Pancreas (tissue), 10 donors: ENCODE measurements at regions not wholly inside any gene's neighbourhood (a gene's known extent, or its start where the extent isn't known, plus 50 kb on each side); places are given as distances from the start of the nearest gene placed in this dataset.

Experiments
- ATAC-seq, 4 donors: fragments of 200-7000 bp; cut with Tn5 transposase; one replicate each; pipeline versions ENCODE4 v1.8.0 to v1.9.1; 2020; ENCODE audit warnings: mild to moderate bottlenecking in 4 of 4, moderate library complexity in 4 of 4
- DNase-seq, 6 donors: peaks; one replicate each; pipeline ENCODE4 v3.0.0-alpha.2; 2020
- FAIRE-seq: peaks from 2 replicates; lab custom pipeline; 2012; peaks lifted over from hg19 to GRCh38; lab: Jason Lieb, UNC
- H3K27ac ChIP-seq, 4 donors: fragments of 200-600 bp; sonication (generic); 1 replicate in 3 of 4; 2 replicates in 1 of 4; pipeline versions ENCODE4 v1.5.0 to v1.8.0; 2020
- H3K27me3 ChIP-seq, 4 donors: fragments of 200-600 bp; one replicate each; pipeline ENCODE4 v1.8.0; 2021
- H3K36me3 ChIP-seq, 3 donors: fragments of 200-600 bp; sonication (generic) in 1 of 3; one replicate each; pipeline versions ENCODE4 v1.5.0 to v1.8.0; 2020 to 2021
- H3K4me1 ChIP-seq, 3 donors: fragments of 200-600 bp; one replicate each; pipeline ENCODE4 v1.8.0; 2021
- H3K4me3 ChIP-seq, 4 donors: fragments of 200-600 bp; sonication (generic) in 2 of 4; one replicate each; pipeline versions ENCODE4 v1.5.0 to v1.8.0; 2020 to 2021
- H3K9me3 ChIP-seq, 4 donors: fragments of 200-600 bp; one replicate each; pipeline ENCODE4 v1.8.0; 2021
- CTCF ChIP-seq, 4 donors: fragments of 200-600 bp; sonication (generic) in 3 of 4; IDR thresholded peaks; one replicate each; pipeline versions ENCODE4 v1.5.0 to v1.8.0; 2021; ENCODE audit warnings: antibody characterized with exemption in 4 of 4
- WGBS, 2 donors: extraction: QIAGEN DNeasy Blood & Tissue Kit; methylation state at CpG; one replicate each; pipeline ENCODE4 v1.1.7; 2013; 5-methylcytosine and 5-hydroxymethylcytosine counted together
- intact Hi-C, 3 donors: fragments of 100-400 bp; cut with DNase I; formaldehyde crosslinking; loops; one replicate each; pipeline versions ENCODE4 v1.11.1 to v1.14.2; 2022
- donor health status: healthy with polysubstance abuse.
- donor health status: DM: no; HTN: no; CAD: no; lungs with moderate emphysema.
- donor health status: DM: no; HTN: no; CAD: no.
- donor health status: control.
- donor health status: control.
- donor health status: Bipolar disorder and iron deficiency.
- donor health status: DM: yes; HTN: yes; CAD: no.
- donor health status: DM: no; HTN: no; CAD: no.
- donor health status: DM: no; HTN: no; CAD: no.
- donor health status: DM: yes; HTN: yes; CAD: no.

- no peaks in the 10 kb centered on the region for H3K9me3 ChIP-seq
- H3K27me3 ChIP-seq: no peaks in the 10 kb centered on the region
- 54 to 55% methylated on average over 2 of the region's 2 CpGs for WGBS, 2 donors
- no peak for TF ChIP-seq CTCF (IDR thresholded peaks at IDR 0.05)
- DNase-seq (no peak), FAIRE-seq (no peak), ATAC-seq (no peak)
- H3K27ac ChIP-seq: no peak overlapping the region
- intact Hi-C loops: no loop called here
- H3K4me1 ChIP-seq: peaks cover 0 to 8% (median 7%) of the 10 kb centered on the region in 3 donors
- H3K4me3 ChIP-seq: no peak overlapping the region
- no peaks in the 10 kb centered on the region for H3K36me3 ChIP-seq
Observed at GRCh38 chr2:37867166-37867565, 57.9 kb upstream of the RMDN2 start.

- H3K36me3 ChIP-seq: no peaks in the 10 kb centered on the region
- FAIRE-seq: no peak
- no peak overlapping the region for H3K27ac ChIP-seq
- DNase-seq: no peak
- 44 to 48% methylated on average over 2 of the region's 2 CpGs for WGBS, 2 donors
- TF ChIP-seq CTCF (IDR thresholded peaks at IDR 0.05): no peak
- no peaks in the 10 kb centered on the region for H3K9me3 ChIP-seq
- intact Hi-C loops: no loop called here
- H3K4me1 ChIP-seq: peaks cover 0 to 11% (median 7%) of the 10 kb centered on the region in 3 donors
- H3K4me3 ChIP-seq: no peak overlapping the region
- ATAC-seq: no peak
- no peaks in the 10 kb centered on the region for H3K27me3 ChIP-seq
Observed at GRCh38 chr2:37868866-37869265, 56.2 kb upstream of the RMDN2 start.

- H3K36me3 ChIP-seq: no peaks in the 10 kb centered on the region
- H3K27ac ChIP-seq: no peak overlapping the region
- ATAC-seq (no peak), DNase-seq (no peak), FAIRE-seq (no peak)
- intact Hi-C loops: no loop called here
- TF ChIP-seq CTCF (IDR thresholded peaks at IDR 0.05): no peak
- H3K4me3 ChIP-seq: no peak overlapping the region
- H3K27me3 ChIP-seq: no peaks in the 10 kb centered on the region
- H3K4me1 ChIP-seq: peaks cover 0 to 11% (median 7%) of the 10 kb centered on the region in 3 donors
- WGBS, 2 donors: 74 to 94% methylated on average over 2 of the region's 2 CpGs
- H3K9me3 ChIP-seq: no peaks in the 10 kb centered on the region
Observed at GRCh38 chr2:37869304-37869703, 55.8 kb upstream of the RMDN2 start.

- DNase-seq (no peak), ATAC-seq (no peak), FAIRE-seq (no peak)
- Histone ChIP-seq H3K4me3 (no peak overlapping the region), H3K27ac (no peak overlapping the region), H3K36me3 (no peaks in the 10 kb centered on the region), H3K9me3 (no peaks in the 10 kb centered on the region), H3K27me3 (no peaks in the 10 kb centered on the region), H3K4me1 (peaks cover 0 to 11% (median 7%) of the 10 kb centered on the region in 3 donors)
- TF ChIP-seq CTCF (IDR thresholded peaks at IDR 0.05): no peak
- intact Hi-C loops: no loop called here
- WGBS, 2 donors: 67 to 70% methylated on average over 1 of the region's 1 CpG
Observed at GRCh38 chr2:37869771-37870170, 55.3 kb upstream of the RMDN2 start.

GRCh38 chr2:37870829-37871228 is 54.3 kb upstream of the RMDN2 start:
- DNase-seq (no peak), FAIRE-seq (no peak), ATAC-seq (peak in 1 of 4 donors; percentile 54)
- intact Hi-C loops: no loop called here
- no peaks in the 10 kb centered on the region for H3K27me3 ChIP-seq
- no peak for TF ChIP-seq CTCF (IDR thresholded peaks at IDR 0.05)
- WGBS, 2 donors: 83 to 90% methylated on average over 4 of the region's 4 CpGs
- no peaks in the 10 kb centered on the region for H3K36me3 ChIP-seq
- H3K4me3 ChIP-seq: no peak overlapping the region
- no peaks in the 10 kb centered on the region for H3K9me3 ChIP-seq
- H3K4me1 ChIP-seq: peaks cover 0 to 11% (median 7%) of the 10 kb centered on the region in 3 donors
- H3K27ac ChIP-seq: no peak overlapping the region
